ENCODE measurements at regions not wholly inside any gene's neighbourhood (a gene's known extent, or its start where the extent isn't known, plus 50 kb on each side); places are given as distances from the start of the nearest gene placed in this dataset.

DNA sequence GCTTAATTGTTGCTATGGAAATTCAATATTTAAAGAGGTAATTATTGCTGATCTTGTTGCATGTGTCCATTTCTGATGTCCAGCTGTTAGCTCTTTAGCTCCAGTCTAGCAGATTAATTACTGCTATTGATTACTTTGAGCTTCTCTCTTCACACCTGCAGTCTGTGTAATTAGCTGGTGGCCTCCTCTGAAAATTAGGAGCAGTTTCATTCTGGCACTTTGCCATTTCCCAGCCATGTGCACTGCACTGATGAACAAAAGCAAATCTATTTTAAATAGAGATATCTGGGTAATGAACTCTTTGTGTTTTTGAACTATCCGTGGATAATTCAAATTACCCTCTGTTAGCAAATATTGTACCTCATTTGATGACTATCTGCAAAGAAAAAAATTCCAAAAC, 275.9 kb downstream of the RNF144B start:
- TF ChIP-seq EZH2phosphoT487 (IDR thresholded peaks at IDR 0.05; ENCODE audit: borderline replicate concordance, low read length): no peak
- TF ChIP-seq, protein P1, sequence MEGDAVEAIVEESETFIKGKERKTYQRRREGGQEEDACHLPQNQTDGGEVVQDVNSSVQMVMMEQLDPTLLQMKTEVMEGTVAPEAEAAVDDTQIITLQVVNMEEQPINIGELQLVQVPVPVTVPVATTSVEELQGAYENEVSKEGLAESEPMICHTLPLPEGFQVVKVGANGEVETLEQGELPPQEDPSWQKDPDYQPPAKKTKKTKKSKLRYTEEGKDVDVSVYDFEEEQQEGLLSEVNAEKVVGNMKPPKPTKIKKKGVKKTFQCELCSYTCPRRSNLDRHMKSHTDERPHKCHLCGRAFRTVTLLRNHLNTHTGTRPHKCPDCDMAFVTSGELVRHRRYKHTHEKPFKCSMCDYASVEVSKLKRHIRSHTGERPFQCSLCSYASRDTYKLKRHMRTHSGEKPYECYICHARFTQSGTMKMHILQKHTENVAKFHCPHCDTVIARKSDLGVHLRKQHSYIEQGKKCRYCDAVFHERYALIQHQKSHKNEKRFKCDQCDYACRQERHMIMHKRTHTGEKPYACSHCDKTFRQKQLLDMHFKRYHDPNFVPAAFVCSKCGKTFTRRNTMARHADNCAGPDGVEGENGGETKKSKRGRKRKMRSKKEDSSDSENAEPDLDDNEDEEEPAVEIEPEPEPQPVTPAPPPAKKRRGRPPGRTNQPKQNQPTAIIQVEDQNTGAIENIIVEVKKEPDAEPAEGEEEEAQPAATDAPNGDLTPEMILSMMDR (conservative IDR thresholded peaks at IDR 0.05; ENCODE audit: low read depth, low read length): no peak
- TF ChIP-seq EZH2 (IDR thresholded peaks at IDR 0.05; ENCODE audit: low read length, unreplicated experiment): no peak

All from PC-3 (cell line).